B cell (primary cell): ENCODE measurements at regions not wholly inside any gene's neighbourhood (a gene's known extent, or its start where the extent isn't known, plus 50 kb on each side); places are given as distances from the start of the nearest gene placed in this dataset.

Source experiments
- CTCF ChIP-seq: fragments of 200-600 bp; IDR thresholded peaks from one replicate; pipeline ENCODE4 v1.8.0; 2022; ENCODE audit warnings: antibody characterized with exemption, mild to moderate bottlenecking
- EZH2 ChIP-seq: IDR thresholded peaks from 2 replicates; pipeline ENCODE4 v1.6.1; 2012; ENCODE audit warnings: borderline replicate concordance, low read depth, mild to moderate bottlenecking, moderate library complexity, low read length; ENCODE audit not compliant: insufficient read depth, poor library complexity, severe bottlenecking

DNA sequence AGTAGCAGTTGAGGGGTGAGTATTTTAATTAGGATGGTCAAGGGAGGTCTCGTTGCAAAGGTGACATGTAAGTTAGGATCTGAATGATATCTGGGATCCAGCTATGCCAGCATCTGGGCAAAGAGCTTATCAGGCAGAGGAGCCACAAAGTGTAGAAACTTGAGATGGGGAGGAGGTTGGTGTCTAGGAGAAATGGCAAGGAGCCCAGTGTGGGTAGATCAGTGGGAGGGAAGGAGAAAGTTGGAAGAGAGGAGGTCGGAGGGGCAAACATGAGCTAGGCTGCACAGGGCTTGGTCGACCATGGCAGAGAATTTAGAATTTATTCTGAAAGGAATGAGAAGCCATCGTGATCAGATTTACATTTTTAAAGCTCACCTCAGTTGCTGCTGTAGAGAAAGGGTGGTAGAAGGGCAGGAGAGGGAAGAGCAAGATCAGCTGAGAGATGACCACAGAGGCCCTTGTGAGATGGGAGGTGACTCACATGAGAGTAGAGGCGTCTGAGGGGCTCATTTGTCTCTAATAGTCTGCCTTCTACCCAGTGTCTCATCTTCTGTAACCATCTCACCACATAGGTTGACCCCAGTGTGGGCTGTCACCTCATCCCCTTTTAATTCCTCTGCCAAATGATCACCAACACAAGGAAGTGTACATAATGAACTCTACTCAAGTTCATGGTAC lies 170.0 kb downstream of the ETAA1 start:
- TF ChIP-seq CTCF: no peak
- TF ChIP-seq EZH2: no peak
